ENCODE measurements at regions not wholly inside any gene's neighbourhood (a gene's known extent, or its start where the extent isn't known, plus 50 kb on each side); places are given as distances from the start of the nearest gene placed in this dataset.

DNA sequence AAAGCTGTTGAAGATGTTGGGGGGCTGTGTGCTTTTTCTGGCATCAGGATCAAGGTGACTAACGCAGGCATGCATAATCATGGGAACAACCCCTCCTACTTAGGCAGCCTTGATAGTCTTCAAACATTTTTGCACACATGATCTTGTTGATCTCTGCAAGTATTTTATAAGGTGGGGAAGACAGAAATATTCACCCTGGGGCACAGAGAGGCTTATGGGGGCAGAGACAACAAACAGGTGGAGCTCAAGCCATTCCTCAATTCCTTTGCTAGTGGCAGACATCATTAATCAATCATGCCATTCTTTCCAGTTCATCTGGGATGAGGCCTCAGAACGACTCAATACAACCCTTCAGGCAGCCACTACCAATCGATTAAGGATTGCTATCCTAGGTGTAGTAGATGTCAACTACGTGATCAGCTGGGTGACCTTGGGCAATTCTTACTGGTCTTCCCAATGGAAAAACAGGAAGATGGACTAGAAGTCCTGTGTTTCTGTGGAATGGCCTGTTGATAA is 110.3 kb upstream of the SMAD3 start:
- no peaks in the 10 kb centered on the region for H3K27me3 ChIP-seq (ENCODE audit: control insufficient read depth, insufficient read depth, low read length)
- no peaks in the 10 kb centered on the region for H3K79me2 ChIP-seq
- no peak overlapping the region for H3K4me3 ChIP-seq (ENCODE audit: low read depth, low read length)
- no peaks in the 10 kb centered on the region for H3K4me1 ChIP-seq
- TF ChIP-seq, protein P1, sequence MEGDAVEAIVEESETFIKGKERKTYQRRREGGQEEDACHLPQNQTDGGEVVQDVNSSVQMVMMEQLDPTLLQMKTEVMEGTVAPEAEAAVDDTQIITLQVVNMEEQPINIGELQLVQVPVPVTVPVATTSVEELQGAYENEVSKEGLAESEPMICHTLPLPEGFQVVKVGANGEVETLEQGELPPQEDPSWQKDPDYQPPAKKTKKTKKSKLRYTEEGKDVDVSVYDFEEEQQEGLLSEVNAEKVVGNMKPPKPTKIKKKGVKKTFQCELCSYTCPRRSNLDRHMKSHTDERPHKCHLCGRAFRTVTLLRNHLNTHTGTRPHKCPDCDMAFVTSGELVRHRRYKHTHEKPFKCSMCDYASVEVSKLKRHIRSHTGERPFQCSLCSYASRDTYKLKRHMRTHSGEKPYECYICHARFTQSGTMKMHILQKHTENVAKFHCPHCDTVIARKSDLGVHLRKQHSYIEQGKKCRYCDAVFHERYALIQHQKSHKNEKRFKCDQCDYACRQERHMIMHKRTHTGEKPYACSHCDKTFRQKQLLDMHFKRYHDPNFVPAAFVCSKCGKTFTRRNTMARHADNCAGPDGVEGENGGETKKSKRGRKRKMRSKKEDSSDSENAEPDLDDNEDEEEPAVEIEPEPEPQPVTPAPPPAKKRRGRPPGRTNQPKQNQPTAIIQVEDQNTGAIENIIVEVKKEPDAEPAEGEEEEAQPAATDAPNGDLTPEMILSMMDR (IDR thresholded peaks at IDR 0.05) = no peak
- no peaks in the 10 kb centered on the region for H3K9me3 ChIP-seq (ENCODE audit: control insufficient read depth, low read length)
- no peak overlapping the region for H3K9ac ChIP-seq
- no peak overlapping the region for H3K27ac ChIP-seq
- H3K4me2 ChIP-seq (ENCODE audit: low read length) = no peak overlapping the region
- no peaks in the 10 kb centered on the region for H3K36me3 ChIP-seq (ENCODE audit: control insufficient read depth, insufficient read depth, low read length)
- H2AFZ ChIP-seq = no peak overlapping the region

DNA sequence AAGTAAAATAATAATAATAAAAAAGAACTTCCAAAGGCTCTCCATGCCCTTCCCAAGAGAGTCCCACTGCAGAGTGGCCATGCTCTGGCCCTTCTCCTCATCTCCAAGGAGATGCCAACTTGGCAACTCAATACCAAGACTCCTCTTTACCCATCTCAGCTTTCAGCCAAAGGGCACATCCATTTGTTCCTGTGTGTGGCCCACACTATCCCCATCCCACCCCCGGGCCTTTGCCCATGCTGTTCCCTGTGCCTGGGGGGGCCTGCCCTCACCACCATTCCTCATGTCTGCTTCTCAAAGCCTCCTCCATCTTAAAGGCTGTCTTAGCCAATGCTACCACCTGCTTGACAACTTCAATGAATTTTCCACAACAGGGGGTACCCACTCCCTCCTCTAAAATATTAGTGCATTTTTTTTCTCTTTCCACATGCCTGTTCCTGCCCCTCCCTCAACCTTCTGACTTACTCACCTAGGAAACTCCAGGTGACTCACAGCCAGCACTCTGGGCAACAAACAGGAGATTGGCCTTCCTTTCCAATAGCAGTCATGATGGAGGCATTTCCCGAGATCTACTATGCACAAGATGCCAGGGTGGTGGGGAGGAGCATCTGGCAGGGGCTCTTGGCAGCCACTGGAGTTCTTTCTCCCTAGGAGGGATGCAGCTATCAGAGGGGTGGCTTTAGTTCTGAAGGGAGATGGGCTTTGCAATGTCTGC is 109.4 kb upstream of the SMAD3 start:
- H3K9me3 ChIP-seq (ENCODE audit: control insufficient read depth, low read length) = no peaks in the 10 kb centered on the region
- no peaks in the 10 kb centered on the region for H3K27me3 ChIP-seq (ENCODE audit: control insufficient read depth, insufficient read depth, low read length)
- H2AFZ ChIP-seq = no peak overlapping the region
- H3K4me1 ChIP-seq = no peaks in the 10 kb centered on the region
- no peak overlapping the region for H3K27ac ChIP-seq
- no peak overlapping the region for H3K4me3 ChIP-seq (ENCODE audit: low read depth, low read length)
- H3K4me2 ChIP-seq (ENCODE audit: low read length) = no peak overlapping the region
- H3K79me2 ChIP-seq = no peaks in the 10 kb centered on the region
- TF ChIP-seq, protein P1 (IDR thresholded peaks at IDR 0.05) = no peak
- H3K9ac ChIP-seq = no peak overlapping the region
- H3K36me3 ChIP-seq (ENCODE audit: control insufficient read depth, insufficient read depth, low read length) = no peaks in the 10 kb centered on the region

DNA sequence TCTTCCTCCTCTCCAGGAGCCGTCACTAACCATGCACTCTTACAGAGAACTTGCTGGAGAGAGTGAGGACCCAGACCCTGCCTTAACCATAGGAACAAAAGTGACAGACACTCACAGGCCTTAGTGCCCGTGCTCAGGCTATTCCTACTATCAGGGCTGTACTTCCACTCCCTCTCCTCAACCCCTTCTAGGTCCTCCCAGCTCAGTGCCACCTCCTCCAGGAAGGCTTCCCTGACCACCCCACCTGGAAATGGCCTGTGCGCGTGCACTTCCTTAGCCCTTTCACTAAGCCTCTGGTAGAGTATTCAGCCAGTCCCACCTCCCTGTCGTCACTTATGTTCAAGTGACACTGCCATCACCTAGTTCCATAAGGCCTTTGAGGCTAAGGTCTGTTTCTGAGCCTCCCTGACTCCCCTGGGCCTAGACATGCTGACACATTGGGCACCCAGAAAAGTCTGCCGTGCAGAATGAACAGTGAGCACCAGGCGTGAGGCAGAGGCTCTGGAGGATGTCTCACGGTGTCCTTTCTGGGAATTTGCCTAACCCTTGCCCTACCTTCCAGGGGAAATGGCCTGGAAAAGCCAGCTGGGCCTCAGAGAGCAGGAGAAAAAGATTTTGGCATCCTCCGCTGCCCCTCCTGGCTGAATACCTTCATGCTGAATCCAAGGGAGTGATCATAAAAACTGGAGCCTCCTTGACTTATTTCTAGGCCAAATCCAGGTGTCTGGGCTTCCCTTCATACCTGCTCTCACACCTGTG is 108.6 kb upstream of the SMAD3 start:
- Histone ChIP-seq H2AFZ (no peak overlapping the region), H3K36me3 (ENCODE audit: control insufficient read depth, insufficient read depth, low read length) (no peaks in the 10 kb centered on the region), H3K9ac (no peak overlapping the region), H3K4me3 (ENCODE audit: low read depth, low read length) (no peak overlapping the region), H3K9me3 (ENCODE audit: control insufficient read depth, low read length) (no peaks in the 10 kb centered on the region), H3K27me3 (ENCODE audit: control insufficient read depth, insufficient read depth, low read length) (no peaks in the 10 kb centered on the region), H3K4me1 (no peaks in the 10 kb centered on the region), H3K4me2 (ENCODE audit: low read length) (no peak overlapping the region), H3K27ac (no peak overlapping the region), H3K79me2 (no peaks in the 10 kb centered on the region)
- TF ChIP-seq, protein P1 (IDR thresholded peaks at IDR 0.05) = no peak

DNA sequence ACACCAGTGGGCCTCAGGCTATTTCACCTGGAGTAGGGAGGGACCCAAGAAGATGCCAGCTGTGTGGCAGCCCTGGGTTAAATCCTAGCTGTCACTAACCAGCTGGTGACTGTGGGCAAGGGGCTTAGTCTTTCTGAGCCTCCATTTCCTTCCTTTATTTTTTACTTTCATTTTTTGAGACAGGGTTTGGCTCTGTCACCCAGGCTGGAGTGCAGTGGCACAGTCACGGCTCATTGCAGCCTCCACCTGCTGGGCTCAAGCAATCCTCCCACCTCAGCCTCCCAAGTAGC is 108.0 kb upstream of the SMAD3 start:
- no peak overlapping the region for H3K9ac ChIP-seq
- no peak overlapping the region for H3K4me2 ChIP-seq (ENCODE audit: low read length)
- TF ChIP-seq, protein P1 (IDR thresholded peaks at IDR 0.05) = no peak
- H3K27me3 ChIP-seq (ENCODE audit: control insufficient read depth, insufficient read depth, low read length) = no peaks in the 10 kb centered on the region
- H3K36me3 ChIP-seq (ENCODE audit: control insufficient read depth, insufficient read depth, low read length) = no peaks in the 10 kb centered on the region
- no peak overlapping the region for H2AFZ ChIP-seq
- no peak overlapping the region for H3K27ac ChIP-seq
- no peaks in the 10 kb centered on the region for H3K4me1 ChIP-seq
- no peaks in the 10 kb centered on the region for H3K79me2 ChIP-seq
- no peaks in the 10 kb centered on the region for H3K9me3 ChIP-seq (ENCODE audit: control insufficient read depth, low read length)
- H3K4me3 ChIP-seq (ENCODE audit: low read depth, low read length) = no peak overlapping the region
